Right lobe of liver (tissue), 4 donors: ENCODE measurements at regions not wholly inside any gene's neighbourhood (a gene's known extent, or its start where the extent isn't known, plus 50 kb on each side); places are given as distances from the start of the nearest gene placed in this dataset.

Experiments
- CTCF ChIP-seq, 4 donors: fragments of 200-600 bp in 3 of 4; fragments of 450-650 bp in 1 of 4; IDR thresholded peaks; one replicate each; pipeline versions ENCODE4 v1.5.1 to v1.8.0; 2016 to 2022; ENCODE audit warnings: antibody characterized with exemption in 4 of 4, mild to moderate bottlenecking in 2 of 4
- POLR2A ChIP-seq: fragments of 450-650 bp; IDR thresholded peaks from one replicate; pipeline ENCODE4 v1.6.1; 2017; ENCODE audit warnings: antibody characterized with exemption, mild to moderate bottlenecking
- donor health status: DM: no; HTN: no; CAD: no.
- donor health status: DM: no; HTN: no; CAD: no.
- donor health status: DM: no; HTN: yes; CAD: no.

- TF ChIP-seq CTCF (IDR thresholded peaks at IDR 0.05) (no peak), POLR2A (no peak)
These were observed 375.5 kb upstream of the SLITRK5 start for GRCh38 chr13:87295636-87296035.
